Neuron (in vitro differentiated cells): ENCODE measurements at regions not wholly inside any gene's neighbourhood (a gene's known extent, or its start where the extent isn't known, plus 50 kb on each side); places are given as distances from the start of the nearest gene placed in this dataset.

Experiments
- H2AFZ ChIP-seq: one replicate; pipeline ENCODE4 v1.6.1; 2013; ENCODE audit warnings: low read depth, mild to moderate bottlenecking, inconsistent platforms, low read length, moderate library complexity
- H3K27me3 ChIP-seq: one replicate; pipeline ENCODE4 v1.6.1; 2013; ENCODE audit warnings: low read length; ENCODE audit not compliant: insufficient read depth
- H3K36me3 ChIP-seq: one replicate; pipeline ENCODE4 v1.6.1; 2013; ENCODE audit warnings: low read length; ENCODE audit not compliant: insufficient read depth
- H3K4me1 ChIP-seq: one replicate; pipeline ENCODE4 v1.6.1; 2013; ENCODE audit warnings: low read length; ENCODE audit not compliant: insufficient read depth
- H3K4me3 ChIP-seq: 2 replicates; pipeline ENCODE4 v1.5.1; 2013; ENCODE audit warnings: mild to moderate bottlenecking, low read length, moderate library complexity
- H3K9me3 ChIP-seq: one replicate; pipeline ENCODE4 v1.6.1; 2013; ENCODE audit warnings: low read length

DNA sequence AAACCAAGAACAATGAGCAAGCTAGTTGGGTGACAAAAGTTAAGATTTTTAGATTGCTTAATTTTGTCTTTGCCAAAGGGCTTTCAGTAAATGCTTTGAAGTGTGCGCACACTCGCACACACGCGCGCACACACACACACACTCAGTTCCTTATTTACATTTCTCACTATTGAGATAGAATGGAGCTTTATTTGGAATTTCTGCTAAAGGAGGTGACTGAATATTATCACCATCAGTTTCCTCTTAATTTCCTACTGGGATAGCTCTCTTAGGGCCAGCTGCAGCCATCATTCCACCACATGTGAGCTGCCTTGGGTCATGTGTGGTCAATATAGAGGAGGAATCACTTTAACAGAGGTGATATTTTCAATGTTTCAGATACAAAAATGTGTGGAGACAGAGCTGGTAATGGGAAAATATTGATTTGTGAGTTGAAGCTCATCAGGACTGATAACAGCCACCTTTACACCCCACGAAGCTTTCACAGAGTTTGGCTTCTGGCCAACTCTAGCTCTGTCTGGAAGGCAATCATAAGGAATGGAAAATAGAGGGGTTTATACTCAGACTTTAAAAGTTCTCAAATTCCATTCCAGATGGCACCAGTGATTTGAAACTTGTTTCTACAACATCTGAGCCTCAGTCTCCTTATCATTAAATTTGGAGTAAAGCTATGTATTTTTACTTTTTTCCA, 99.9 kb downstream of the MACIR start:
- Histone ChIP-seq H3K4me3 (no peak overlapping the region), H3K27me3 (no peaks in the 10 kb centered on the region), H3K9me3 (no peaks in the 10 kb centered on the region), H2AFZ (no peak overlapping the region), H3K36me3 (no peaks in the 10 kb centered on the region), H3K4me1 (peaks cover 13% of the 10 kb centered on the region)

DNA sequence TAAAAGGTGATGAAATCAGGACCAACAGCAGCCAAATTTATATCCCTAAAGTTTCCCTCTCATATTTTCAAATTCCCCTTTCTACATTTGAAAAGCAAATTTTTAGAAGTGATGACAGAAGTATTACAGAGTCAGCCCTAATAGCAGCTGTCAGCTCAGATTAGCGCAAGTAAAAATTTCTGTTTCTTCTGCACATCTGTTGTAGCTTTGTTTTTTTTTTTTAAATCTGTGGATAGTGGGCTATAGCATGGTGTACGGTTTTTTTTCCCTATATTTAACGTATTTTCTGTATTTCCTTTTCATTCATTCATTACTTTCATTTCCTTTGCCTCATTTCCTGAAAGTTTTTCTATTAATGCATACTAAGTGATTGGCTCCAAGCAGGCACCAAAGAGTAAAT, 99.1 kb downstream of the MACIR start:
- no peaks in the 10 kb centered on the region for H3K36me3 ChIP-seq
- peaks cover 13% of the 10 kb centered on the region for H3K4me1 ChIP-seq
- H3K27me3 ChIP-seq, result no peaks in the 10 kb centered on the region
- no peaks in the 10 kb centered on the region for H3K9me3 ChIP-seq
- no peak overlapping the region for H2AFZ ChIP-seq
- H3K4me3 ChIP-seq, result no peak overlapping the region

DNA sequence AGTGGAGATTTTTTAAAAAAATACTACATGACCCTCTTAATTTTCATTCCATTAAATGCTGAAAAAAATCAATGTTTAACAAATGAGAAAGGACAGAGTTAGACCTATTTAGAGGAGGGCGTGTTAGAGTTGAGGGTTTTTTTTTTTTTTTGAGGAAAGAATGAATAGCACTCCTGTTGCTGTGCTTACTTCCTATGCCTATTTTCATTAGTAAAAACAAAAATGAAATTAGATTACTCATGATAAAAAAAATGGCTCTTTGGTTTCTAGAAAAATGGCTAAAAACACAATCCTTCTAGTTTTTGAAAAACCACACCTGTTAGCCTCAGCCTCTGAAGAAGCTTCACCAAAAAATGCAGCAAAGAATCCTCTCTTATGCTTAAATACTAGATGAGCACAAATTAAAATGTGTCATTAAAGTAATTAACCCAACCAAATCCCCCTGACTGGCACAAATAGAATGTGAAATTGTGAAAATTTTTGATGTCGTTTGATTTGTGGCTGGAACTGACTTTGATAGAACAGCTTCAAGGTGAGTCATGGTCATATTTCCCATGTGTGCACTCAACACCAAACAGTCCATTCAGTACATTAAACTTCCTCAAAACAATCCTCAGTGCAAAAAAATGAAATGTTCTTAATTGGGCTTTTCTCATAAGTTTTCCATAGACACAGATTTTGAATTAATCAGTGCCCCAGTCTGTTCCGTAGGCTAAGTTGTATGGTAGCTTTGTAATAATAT, 98.0 kb downstream of the MACIR start:
- Histone ChIP-seq H3K4me3 (no peak overlapping the region), H2AFZ (no peak overlapping the region), H3K9me3 (no peaks in the 10 kb centered on the region), H3K27me3 (no peaks in the 10 kb centered on the region), H3K4me1 (peaks cover 13% of the 10 kb centered on the region), H3K36me3 (no peaks in the 10 kb centered on the region)

DNA sequence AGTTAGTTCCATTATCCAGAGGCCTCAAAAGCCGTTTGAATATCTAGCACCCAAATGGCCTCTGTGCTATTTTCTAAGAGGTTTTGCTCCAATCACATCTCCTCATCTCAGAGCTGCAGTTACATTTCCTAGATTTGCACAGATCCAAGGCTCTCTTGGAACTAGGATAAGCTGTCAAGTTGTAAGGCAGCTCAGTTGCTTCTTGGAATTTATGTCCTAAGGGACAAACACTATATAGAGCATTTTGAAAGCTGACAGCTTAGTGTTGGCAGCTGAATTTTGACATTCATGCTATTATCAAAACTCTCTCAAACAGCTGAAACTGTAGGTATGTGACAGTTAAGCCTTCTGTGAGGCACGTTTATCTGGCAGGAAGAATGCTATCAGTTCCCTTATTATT, 97.0 kb downstream of the MACIR start:
- no peaks in the 10 kb centered on the region for H3K27me3 ChIP-seq
- no peaks in the 10 kb centered on the region for H3K36me3 ChIP-seq
- H2AFZ ChIP-seq, result no peak overlapping the region
- peaks cover 13% of the 10 kb centered on the region for H3K4me1 ChIP-seq
- H3K9me3 ChIP-seq, result no peaks in the 10 kb centered on the region
- H3K4me3 ChIP-seq, result no peak overlapping the region

- H2AFZ ChIP-seq, result no peak overlapping the region
- H3K36me3 ChIP-seq, result no peaks in the 10 kb centered on the region
- no peaks in the 10 kb centered on the region for H3K27me3 ChIP-seq
- no peaks in the 10 kb centered on the region for H3K9me3 ChIP-seq
- no peak overlapping the region for H3K4me3 ChIP-seq
- H3K4me1 ChIP-seq, result peaks cover 13% of the 10 kb centered on the region
These were observed 95.9 kb downstream of the MACIR start for GRCh38 chr5:103354446-103354845.

GRCh38 chr5:103353581-103353980, 95.0 kb downstream of the MACIR start:
- Histone ChIP-seq H3K27me3 (no peaks in the 10 kb centered on the region), H3K36me3 (no peaks in the 10 kb centered on the region), H3K4me1 (peaks cover 13% of the 10 kb centered on the region), H2AFZ (no peak overlapping the region), H3K9me3 (no peaks in the 10 kb centered on the region), H3K4me3 (no peak overlapping the region)

DNA sequence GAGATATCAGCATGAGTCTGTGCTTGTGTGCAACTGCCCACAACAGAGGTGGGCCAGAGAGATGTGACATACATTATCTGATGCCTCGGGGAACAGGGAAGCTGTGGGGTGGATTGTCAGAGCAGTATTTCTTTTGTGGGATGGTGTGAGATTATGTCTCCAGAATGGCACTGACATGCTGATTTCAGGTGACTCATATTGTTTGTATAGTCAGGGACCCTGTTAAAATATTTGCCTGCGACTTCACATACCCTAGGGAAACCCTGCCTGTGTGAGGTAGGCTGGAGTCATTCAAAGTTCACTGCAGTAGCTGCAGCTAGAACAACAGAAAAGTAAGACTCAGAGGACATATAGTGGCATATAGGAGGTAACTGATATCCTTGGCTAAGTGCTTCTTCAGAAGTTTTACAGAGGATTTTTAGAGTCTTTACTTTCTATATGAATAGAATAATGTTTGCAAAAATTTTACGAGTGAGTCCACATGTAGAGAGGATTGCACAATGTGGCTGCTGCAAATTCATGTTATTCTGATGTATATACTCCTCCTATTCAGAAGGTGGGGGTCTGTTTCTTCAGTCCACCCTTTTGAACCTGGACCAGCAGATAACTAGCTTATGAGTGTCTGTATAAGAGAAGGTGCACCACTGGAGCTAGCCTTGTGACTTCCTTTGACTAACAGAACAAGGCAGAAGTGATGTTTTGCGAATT, 89.3 kb downstream of the MACIR start:
- Histone ChIP-seq H3K27me3 (no peaks in the 10 kb centered on the region), H3K4me3 (no peak overlapping the region), H2AFZ (no peak overlapping the region), H3K4me1 (peaks cover 5% of the 10 kb centered on the region), H3K36me3 (no peaks in the 10 kb centered on the region), H3K9me3 (no peaks in the 10 kb centered on the region)

GRCh38 chr5:103346162-103346748, 87.7 kb downstream of the MACIR start:
- H3K4me3 ChIP-seq, result no peak overlapping the region
- H3K4me1 ChIP-seq, result peaks cover 5% of the 10 kb centered on the region
- no peak overlapping the region for H2AFZ ChIP-seq
- no peaks in the 10 kb centered on the region for H3K27me3 ChIP-seq
- no peaks in the 10 kb centered on the region for H3K9me3 ChIP-seq
- H3K36me3 ChIP-seq, result no peaks in the 10 kb centered on the region

GRCh38 chr5:103345461-103345860, 86.9 kb downstream of the MACIR start:
- H3K9me3 ChIP-seq, result no peaks in the 10 kb centered on the region
- H3K36me3 ChIP-seq, result no peaks in the 10 kb centered on the region
- no peaks in the 10 kb centered on the region for H3K27me3 ChIP-seq
- H3K4me1 ChIP-seq, result peaks cover 5% of the 10 kb centered on the region
- H3K4me3 ChIP-seq, result no peak overlapping the region
- H2AFZ ChIP-seq, result no peak overlapping the region

GRCh38 chr5:103340717-103341388, 82.3 kb downstream of the MACIR start:
- Histone ChIP-seq H2AFZ (no peak overlapping the region), H3K4me3 (no peak overlapping the region), H3K9me3 (no peaks in the 10 kb centered on the region), H3K27me3 (no peaks in the 10 kb centered on the region), H3K4me1 (no peaks in the 10 kb centered on the region), H3K36me3 (no peaks in the 10 kb centered on the region)

DNA sequence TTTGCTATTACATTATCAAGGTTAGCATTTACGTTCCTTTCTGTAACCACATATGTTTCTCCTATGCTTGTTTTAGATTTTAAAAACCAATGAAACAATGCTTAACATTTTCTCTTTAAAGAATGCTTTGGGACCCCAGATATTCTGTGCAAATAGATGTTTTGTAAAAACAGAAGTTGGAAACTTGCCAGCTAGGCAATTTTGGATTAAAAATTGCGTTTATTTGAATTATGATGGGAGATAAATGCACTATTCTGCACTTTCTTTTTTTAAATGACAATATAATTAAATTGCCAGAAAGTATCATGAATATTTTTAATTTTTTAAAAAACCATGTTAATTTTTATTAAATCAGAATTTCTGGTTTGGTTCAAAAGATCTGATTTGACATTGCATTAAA, 81.6 kb downstream of the MACIR start:
- Histone ChIP-seq H3K4me3 (no peak overlapping the region), H3K9me3 (no peaks in the 10 kb centered on the region), H3K36me3 (no peaks in the 10 kb centered on the region), H3K27me3 (no peaks in the 10 kb centered on the region), H3K4me1 (no peaks in the 10 kb centered on the region), H2AFZ (no peak overlapping the region)

DNA sequence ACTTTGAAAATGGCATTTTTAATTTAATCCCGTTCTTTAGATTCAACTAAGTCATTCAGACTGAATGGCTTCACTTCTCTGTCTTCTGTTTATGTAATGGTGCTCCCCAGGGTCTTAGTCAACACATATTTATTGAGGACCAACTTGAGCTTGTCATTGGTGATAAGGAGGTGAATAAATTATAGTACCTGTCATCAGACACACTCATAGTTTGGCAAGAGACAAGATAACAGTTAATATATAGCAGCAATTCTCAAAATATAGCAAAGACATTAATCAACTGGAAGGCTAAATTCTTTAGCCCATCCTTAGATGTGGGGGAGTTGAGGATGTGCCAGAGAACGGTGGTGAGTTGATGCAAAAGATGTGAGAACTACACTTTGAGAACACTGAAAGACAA, 78.4 kb downstream of the MACIR start:
- H2AFZ ChIP-seq, result no peak overlapping the region
- no peaks in the 10 kb centered on the region for H3K27me3 ChIP-seq
- H3K4me3 ChIP-seq, result no peak overlapping the region
- H3K9me3 ChIP-seq, result no peaks in the 10 kb centered on the region
- H3K4me1 ChIP-seq, result no peaks in the 10 kb centered on the region
- no peaks in the 10 kb centered on the region for H3K36me3 ChIP-seq

GRCh38 chr5:103333376-103333775, 74.8 kb downstream of the MACIR start:
- H3K4me1 ChIP-seq, result no peaks in the 10 kb centered on the region

More at GRCh38 chr5:103333376-103333775, 74.8 kb downstream of the MACIR start:
- Histone ChIP-seq H2AFZ (no peak overlapping the region), H3K9me3 (no peaks in the 10 kb centered on the region), H3K36me3 (no peaks in the 10 kb centered on the region), H3K27me3 (no peaks in the 10 kb centered on the region), H3K4me3 (no peak overlapping the region)
